GM23338 (cell line): ENCODE measurements at regions not wholly inside any gene's neighbourhood (a gene's known extent, or its start where the extent isn't known, plus 50 kb on each side); places are given as distances from the start of the nearest gene placed in this dataset.

ENCODE experiments used
- ATAC-seq: fragments of 200-7000 bp; cut with Tn5 transposase; 3 replicates; pipeline ENCODE4 v1.9.1; 2020
- DNase-seq: peaks from one replicate; pipeline ENCODE4 v3.0.0-alpha.2; 2015; ENCODE audit warnings: low spot score
- H2AFZ ChIP-seq: fragments of 200-600 bp; sonication (generic); 2 replicates; pipeline ENCODE4 v1.8.0; 2016; ENCODE audit warnings: antibody characterized with exemption, mild to moderate bottlenecking, moderate library complexity
- H3F3A ChIP-seq: fragments of 200-600 bp; sonication (generic); replicated peaks from 2 replicates; pipeline ENCODE4 v1.8.0; 2017; ENCODE audit warnings: antibody characterized with exemption, mixed run types, low read depth
- H3K27ac ChIP-seq: fragments of 200-600 bp; sonication (generic); 2 replicates; pipeline ENCODE4 v1.6.1; 2016; ENCODE audit warnings: low read depth
- H3K27me3 ChIP-seq: fragments of 200-600 bp; sonication (generic); 2 replicates; pipeline ENCODE4 v1.8.0; 2016; ENCODE audit warnings: mild to moderate bottlenecking, mixed run types, moderate library complexity; ENCODE audit not compliant: insufficient read depth
- H3K36me3 ChIP-seq: fragments of 200-600 bp; sonication (generic); 2 replicates; pipeline ENCODE4 v1.8.0; 2016; ENCODE audit warnings: mild to moderate bottlenecking; ENCODE audit not compliant: insufficient read depth
- H3K4me1 ChIP-seq: fragments of 200-600 bp; sonication (generic); 2 replicates; pipeline ENCODE4 v1.8.0; 2016; ENCODE audit warnings: mild to moderate bottlenecking, moderate library complexity; ENCODE audit not compliant: insufficient read depth
- H3K4me2 ChIP-seq: fragments of 200-600 bp; sonication (generic); 2 replicates; pipeline ENCODE4 v1.7.1; 2017; ENCODE audit warnings: mixed run types
- H3K4me3 ChIP-seq: fragments of 200-600 bp; sonication (generic); 2 replicates; pipeline ENCODE4 v1.6.1; 2016; ENCODE audit warnings: mixed run types
- H3K79me2 ChIP-seq: fragments of 200-600 bp; sonication (generic); replicated peaks from 2 replicates; pipeline ENCODE4 v1.8.0; 2017; ENCODE audit warnings: mild to moderate bottlenecking; ENCODE audit not compliant: insufficient read depth
- H3K9me2 ChIP-seq: fragments of 200-600 bp; sonication (generic); 2 replicates; pipeline ENCODE4 v1.8.0; 2017; ENCODE audit not compliant: insufficient read depth
- H4K20me1 ChIP-seq: fragments of 200-600 bp; sonication (generic); replicated peaks from 2 replicates; pipeline ENCODE4 v1.8.0; 2017; ENCODE audit warnings: mild to moderate bottlenecking; ENCODE audit not compliant: insufficient read depth
- H3K27ac Mint-ChIP-seq: 2 replicates; pipeline ENCODE4 v1.8.0; 2020; ENCODE audit warnings: inconsistent platforms, mild to moderate bottlenecking, moderate library complexity, mixed read lengths
- H3K27me3 Mint-ChIP-seq: 3 replicates; pipeline ENCODE4 v1.8.0; 2022; ENCODE audit warnings: low read depth, mild to moderate bottlenecking, moderate library complexity, mixed read lengths, inconsistent platforms; ENCODE audit not compliant: insufficient read depth, poor library complexity
- H3K36me3 Mint-ChIP-seq: 3 replicates; pipeline ENCODE4 v1.8.0; 2021; ENCODE audit warnings: low read depth, mild to moderate bottlenecking, inconsistent platforms, moderate library complexity, mixed read lengths
- H3K4me1 Mint-ChIP-seq: 3 replicates; pipeline ENCODE4 v1.8.0; 2020; ENCODE audit warnings: mild to moderate bottlenecking, inconsistent platforms, mixed read lengths
- H3K4me3 Mint-ChIP-seq: 3 replicates; pipeline ENCODE4 v1.8.0; 2021; ENCODE audit warnings: moderate library complexity, mild to moderate bottlenecking, inconsistent platforms, mixed read lengths
- H3K9me3 Mint-ChIP-seq: 3 replicates; pipeline ENCODE4 v1.8.0; 2020; ENCODE audit warnings: moderate library complexity, mild to moderate bottlenecking, inconsistent platforms, mixed read lengths
- CREB1 ChIP-seq: fragments of 250-450 bp; sonication (Bioruptor Pico); IDR thresholded peaks from 2 replicates; pipeline ENCODE4 v1.5.0; 2020; ENCODE audit warnings: low read depth, mild to moderate bottlenecking, moderate library complexity
- ETS1 ChIP-seq: IDR thresholded peaks from 2 replicates; pipeline ENCODE4 v1.6.1; 2016; ENCODE audit warnings: antibody characterized with exemption
- EZH2 ChIP-seq: fragments of 200-600 bp; sonication (generic); IDR thresholded peaks from one replicate; pipeline ENCODE4 v1.8.0; 2017; ENCODE audit warnings: antibody characterized with exemption, mild to moderate bottlenecking, low read depth; ENCODE audit not compliant: unreplicated experiment
- EZH2phosphoT487 ChIP-seq: fragments of 200-600 bp; sonication (generic); IDR thresholded peaks from one replicate; pipeline ENCODE4 v1.8.1; 2018; ENCODE audit warnings: antibody characterized with exemption; ENCODE audit not compliant: unreplicated experiment
- JUNB ChIP-seq: IDR thresholded peaks from one replicate; pipeline ENCODE4 v1.6.1; 2016; ENCODE audit warnings: antibody characterized with exemption; ENCODE audit not compliant: unreplicated experiment
- NANOG ChIP-seq: IDR thresholded peaks from 2 replicates; pipeline ENCODE4 v1.6.1; 2016; ENCODE audit warnings: antibody characterized with exemption, borderline replicate concordance
- POLR2AphosphoS5 ChIP-seq: IDR thresholded peaks from 2 replicates; pipeline ENCODE4 v1.6.1; 2016; ENCODE audit warnings: antibody characterized with exemption, low read depth
- STAT1 ChIP-seq: IDR thresholded peaks from one replicate; pipeline ENCODE4 v1.6.1; 2016; ENCODE audit warnings: antibody characterized with exemption; ENCODE audit not compliant: unreplicated experiment
- ZNF114 ChIP-seq: fragments of 250-450 bp; sonication (Bioruptor Pico); IDR thresholded peaks from 2 replicates; pipeline ENCODE4 v1.5.0; 2020; ENCODE audit warnings: mild to moderate bottlenecking, moderate library complexity
- ZNF331 ChIP-seq: fragments of 250-450 bp; sonication (Bioruptor Pico); IDR thresholded peaks from 2 replicates; pipeline ENCODE4 v1.5.0; 2020; ENCODE audit warnings: low read depth, mild to moderate bottlenecking, moderate library complexity
- TF ChIP-seq, protein P1 (sequence below): IDR thresholded peaks from one replicate; pipeline ENCODE4 v1.6.1; 2018; ENCODE audit warnings: antibody characterized with exemption; ENCODE audit not compliant: unreplicated experiment
- TF ChIP-seq, protein P2 (sequence below), 2 experiments: fragments of 200-600 bp in 1 of 2; sonication (generic) in 1 of 2; conservative IDR thresholded peaks; 2 replicates each; pipeline versions ENCODE4 v1.5.1 to v1.6.1; 2016 to 2017; ENCODE audit warnings: antibody characterized with exemption in 2 of 2, low read depth in 2 of 2, mild to moderate bottlenecking in 2 of 2, moderate library complexity in 1 of 2
- TF ChIP-seq, protein P3 (sequence below): fragments of 250-450 bp; sonication (Bioruptor Pico); IDR thresholded peaks from 2 replicates; pipeline ENCODE4 v1.5.0; 2020; ENCODE audit warnings: mild to moderate bottlenecking, moderate library complexity

DNA sequence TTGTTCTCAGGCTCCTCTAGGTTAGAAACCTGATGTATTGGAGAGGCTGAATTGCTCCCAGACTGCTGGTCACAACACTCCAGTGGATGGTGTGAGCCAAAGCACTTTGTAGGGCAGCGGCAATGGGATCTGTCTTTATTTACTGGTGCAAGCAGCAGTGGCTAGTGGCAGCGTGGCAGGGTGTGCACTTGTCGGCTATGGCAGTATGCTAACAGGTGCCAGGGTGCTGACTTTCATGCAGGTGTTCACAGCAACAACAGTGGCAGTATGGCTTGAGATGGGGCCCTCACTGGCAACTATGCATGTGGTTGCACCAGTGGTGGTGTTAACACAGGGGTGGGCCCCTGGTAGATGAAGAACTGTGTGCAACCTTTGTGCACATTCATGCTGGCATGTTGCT is 347.8 kb downstream of the DSC3 start:
- no peaks in the 10 kb centered on the region for H3K27me3 ChIP-seq
- Mint-ChIP-seq H3K27me3 (no peaks in the 10 kb centered on the region), H3K9me3 (no peaks in the 10 kb centered on the region; the same call in 2 of the 3 replicates), H3K4me1 (no peaks in the 10 kb centered on the region), H3K4me3 (no peak overlapping the region), H3K36me3 (no peaks in the 10 kb centered on the region), H3K27ac (no peak overlapping the region)
- H3K9me2 ChIP-seq: 0 out of 2 replicates have a peak, but pooled peaks cover 5% of the 10 kb centered on the region
- H3K36me3 ChIP-seq: no peaks in the 10 kb centered on the region
- H2AFZ ChIP-seq: no peak overlapping the region
- ATAC-seq (no peak), DNase-seq (no peak)
- H3K27ac ChIP-seq: no peak overlapping the region
- no peaks in the 10 kb centered on the region for H3K4me1 ChIP-seq
- TF ChIP-seq ZNF331 (no peak), ETS1 (no peak), CREB1 (no peak), POLR2AphosphoS5 (no peak), EZH2 (no peak), NANOG (no peak), STAT1 (no peak), EZH2phosphoT487 (no peak), ZNF114 (CRISPR knock-in tag) (no peak), JUNB (no peak)
- TF ChIP-seq, protein P1, sequence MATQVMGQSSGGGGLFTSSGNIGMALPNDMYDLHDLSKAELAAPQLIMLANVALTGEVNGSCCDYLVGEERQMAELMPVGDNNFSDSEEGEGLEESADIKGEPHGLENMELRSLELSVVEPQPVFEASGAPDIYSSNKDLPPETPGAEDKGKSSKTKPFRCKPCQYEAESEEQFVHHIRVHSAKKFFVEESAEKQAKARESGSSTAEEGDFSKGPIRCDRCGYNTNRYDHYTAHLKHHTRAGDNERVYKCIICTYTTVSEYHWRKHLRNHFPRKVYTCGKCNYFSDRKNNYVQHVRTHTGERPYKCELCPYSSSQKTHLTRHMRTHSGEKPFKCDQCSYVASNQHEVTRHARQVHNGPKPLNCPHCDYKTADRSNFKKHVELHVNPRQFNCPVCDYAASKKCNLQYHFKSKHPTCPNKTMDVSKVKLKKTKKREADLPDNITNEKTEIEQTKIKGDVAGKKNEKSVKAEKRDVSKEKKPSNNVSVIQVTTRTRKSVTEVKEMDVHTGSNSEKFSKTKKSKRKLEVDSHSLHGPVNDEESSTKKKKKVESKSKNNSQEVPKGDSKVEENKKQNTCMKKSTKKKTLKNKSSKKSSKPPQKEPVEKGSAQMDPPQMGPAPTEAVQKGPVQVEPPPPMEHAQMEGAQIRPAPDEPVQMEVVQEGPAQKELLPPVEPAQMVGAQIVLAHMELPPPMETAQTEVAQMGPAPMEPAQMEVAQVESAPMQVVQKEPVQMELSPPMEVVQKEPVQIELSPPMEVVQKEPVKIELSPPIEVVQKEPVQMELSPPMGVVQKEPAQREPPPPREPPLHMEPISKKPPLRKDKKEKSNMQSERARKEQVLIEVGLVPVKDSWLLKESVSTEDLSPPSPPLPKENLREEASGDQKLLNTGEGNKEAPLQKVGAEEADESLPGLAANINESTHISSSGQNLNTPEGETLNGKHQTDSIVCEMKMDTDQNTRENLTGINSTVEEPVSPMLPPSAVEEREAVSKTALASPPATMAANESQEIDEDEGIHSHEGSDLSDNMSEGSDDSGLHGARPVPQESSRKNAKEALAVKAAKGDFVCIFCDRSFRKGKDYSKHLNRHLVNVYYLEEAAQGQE: no peak
- TF ChIP-seq, protein P2, sequence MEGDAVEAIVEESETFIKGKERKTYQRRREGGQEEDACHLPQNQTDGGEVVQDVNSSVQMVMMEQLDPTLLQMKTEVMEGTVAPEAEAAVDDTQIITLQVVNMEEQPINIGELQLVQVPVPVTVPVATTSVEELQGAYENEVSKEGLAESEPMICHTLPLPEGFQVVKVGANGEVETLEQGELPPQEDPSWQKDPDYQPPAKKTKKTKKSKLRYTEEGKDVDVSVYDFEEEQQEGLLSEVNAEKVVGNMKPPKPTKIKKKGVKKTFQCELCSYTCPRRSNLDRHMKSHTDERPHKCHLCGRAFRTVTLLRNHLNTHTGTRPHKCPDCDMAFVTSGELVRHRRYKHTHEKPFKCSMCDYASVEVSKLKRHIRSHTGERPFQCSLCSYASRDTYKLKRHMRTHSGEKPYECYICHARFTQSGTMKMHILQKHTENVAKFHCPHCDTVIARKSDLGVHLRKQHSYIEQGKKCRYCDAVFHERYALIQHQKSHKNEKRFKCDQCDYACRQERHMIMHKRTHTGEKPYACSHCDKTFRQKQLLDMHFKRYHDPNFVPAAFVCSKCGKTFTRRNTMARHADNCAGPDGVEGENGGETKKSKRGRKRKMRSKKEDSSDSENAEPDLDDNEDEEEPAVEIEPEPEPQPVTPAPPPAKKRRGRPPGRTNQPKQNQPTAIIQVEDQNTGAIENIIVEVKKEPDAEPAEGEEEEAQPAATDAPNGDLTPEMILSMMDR (conservative IDR thresholded peaks at IDR 0.05; ENCODE audit: low read depth in 2 of 2): no peak
- TF ChIP-seq, protein P3, sequence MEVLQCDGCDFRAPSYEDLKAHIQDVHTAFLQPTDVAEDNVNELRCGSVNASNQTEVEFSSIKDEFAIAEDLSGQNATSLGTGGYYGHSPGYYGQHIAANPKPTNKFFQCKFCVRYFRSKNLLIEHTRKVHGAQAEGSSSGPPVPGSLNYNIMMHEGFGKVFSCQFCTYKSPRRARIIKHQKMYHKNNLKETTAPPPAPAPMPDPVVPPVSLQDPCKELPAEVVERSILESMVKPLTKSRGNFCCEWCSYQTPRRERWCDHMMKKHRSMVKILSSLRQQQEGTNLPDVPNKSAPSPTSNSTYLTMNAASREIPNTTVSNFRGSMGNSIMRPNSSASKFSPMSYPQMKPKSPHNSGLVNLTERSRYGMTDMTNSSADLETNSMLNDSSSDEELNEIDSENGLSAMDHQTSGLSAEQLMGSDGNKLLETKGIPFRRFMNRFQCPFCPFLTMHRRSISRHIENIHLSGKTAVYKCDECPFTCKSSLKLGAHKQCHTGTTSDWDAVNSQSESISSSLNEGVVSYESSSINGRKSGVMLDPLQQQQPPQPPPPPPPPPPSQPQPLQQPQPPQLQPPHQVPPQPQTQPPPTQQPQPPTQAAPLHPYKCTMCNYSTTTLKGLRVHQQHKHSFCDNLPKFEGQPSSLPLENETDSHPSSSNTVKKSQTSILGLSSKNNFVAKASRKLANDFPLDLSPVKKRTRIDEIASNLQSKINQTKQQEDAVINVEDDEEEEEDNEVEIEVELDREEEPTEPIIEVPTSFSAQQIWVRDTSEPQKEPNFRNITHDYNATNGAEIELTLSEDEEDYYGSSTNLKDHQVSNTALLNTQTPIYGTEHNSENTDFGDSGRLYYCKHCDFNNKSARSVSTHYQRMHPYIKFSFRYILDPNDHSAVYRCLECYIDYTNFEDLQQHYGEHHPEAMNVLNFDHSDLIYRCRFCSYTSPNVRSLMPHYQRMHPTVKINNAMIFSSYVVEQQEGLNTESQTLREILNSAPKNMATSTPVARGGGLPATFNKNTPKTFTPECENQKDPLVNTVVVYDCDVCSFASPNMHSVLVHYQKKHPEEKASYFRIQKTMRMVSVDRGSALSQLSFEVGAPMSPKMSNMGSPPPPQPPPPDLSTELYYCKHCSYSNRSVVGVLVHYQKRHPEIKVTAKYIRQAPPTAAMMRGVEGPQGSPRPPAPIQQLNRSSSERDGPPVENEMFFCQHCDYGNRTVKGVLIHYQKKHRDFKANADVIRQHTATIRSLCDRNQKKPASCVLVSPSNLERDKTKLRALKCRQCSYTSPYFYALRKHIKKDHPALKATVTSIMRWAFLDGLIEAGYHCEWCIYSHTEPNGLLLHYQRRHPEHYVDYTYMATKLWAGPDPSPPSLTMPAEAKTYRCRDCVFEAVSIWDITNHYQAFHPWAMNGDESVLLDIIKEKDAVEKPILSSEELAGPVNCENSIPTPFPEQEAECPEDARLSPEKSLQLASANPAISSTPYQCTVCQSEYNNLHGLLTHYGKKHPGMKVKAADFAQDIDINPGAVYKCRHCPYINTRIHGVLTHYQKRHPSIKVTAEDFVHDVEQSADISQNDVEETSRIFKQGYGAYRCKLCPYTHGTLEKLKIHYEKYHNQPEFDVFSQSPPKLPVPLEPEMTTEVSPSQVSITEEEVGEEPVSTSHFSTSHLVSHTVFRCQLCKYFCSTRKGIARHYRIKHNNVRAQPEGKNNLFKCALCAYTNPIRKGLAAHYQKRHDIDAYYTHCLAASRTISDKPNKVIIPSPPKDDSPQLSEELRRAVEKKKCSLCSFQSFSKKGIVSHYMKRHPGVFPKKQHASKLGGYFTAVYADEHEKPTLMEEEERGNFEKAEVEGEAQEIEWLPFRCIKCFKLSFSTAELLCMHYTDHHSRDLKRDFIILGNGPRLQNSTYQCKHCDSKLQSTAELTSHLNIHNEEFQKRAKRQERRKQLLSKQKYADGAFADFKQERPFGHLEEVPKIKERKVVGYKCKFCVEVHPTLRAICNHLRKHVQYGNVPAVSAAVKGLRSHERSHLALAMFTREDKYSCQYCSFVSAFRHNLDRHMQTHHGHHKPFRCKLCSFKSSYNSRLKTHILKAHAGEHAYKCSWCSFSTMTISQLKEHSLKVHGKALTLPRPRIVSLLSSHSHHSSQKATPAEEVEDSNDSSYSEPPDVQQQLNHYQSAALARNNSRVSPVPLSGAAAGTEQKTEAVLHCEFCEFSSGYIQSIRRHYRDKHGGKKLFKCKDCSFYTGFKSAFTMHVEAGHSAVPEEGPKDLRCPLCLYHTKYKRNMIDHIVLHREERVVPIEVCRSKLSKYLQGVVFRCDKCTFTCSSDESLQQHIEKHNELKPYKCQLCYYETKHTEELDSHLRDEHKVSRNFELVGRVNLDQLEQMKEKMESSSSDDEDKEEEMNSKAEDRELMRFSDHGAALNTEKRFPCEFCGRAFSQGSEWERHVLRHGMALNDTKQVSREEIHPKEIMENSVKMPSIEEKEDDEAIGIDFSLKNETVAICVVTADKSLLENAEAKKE (CRISPR knock-in tag): no peak
- no peak overlapping the region for H3K4me3 ChIP-seq
- H3F3A ChIP-seq: no peaks in the 10 kb centered on the region
- no peaks in the 10 kb centered on the region for H3K79me2 ChIP-seq
- no peaks in the 10 kb centered on the region for H4K20me1 ChIP-seq
- H3K4me2 ChIP-seq: no peak overlapping the region
